ENCODE measurements at regions not wholly inside any gene's neighbourhood (a gene's known extent, or its start where the extent isn't known, plus 50 kb on each side); places are given as distances from the start of the nearest gene placed in this dataset.

GRCh38 chr12:87082756-87083155 is 826.6 kb upstream of the MGAT4C start (continued):
- no peak for TF ChIP-seq TSHZ1 (tag by site-specific recombination; IDR thresholded peaks at IDR 0.05; ENCODE audit: borderline replicate concordance)

GRCh38 chr12:87074781-87075180 is 818.6 kb upstream of the MGAT4C start:
- no peaks in the 10 kb centered on the region for H3K9me3 ChIP-seq (ENCODE audit: control insufficient read depth, insufficient read depth, low read depth, low read length)
- CTCF ChIA-PET: interaction anchor here (0.7 kb wide), 1 partner anchor 14 kb away, joined by 3 read pairs; no protein-coding TSS in a partner anchor
- H3K27ac ChIP-seq (ENCODE audit: extremely low read depth, low read depth, low read length): no peak overlapping the region
- TF ChIP-seq ZSCAN23 (tag by site-specific recombination; IDR thresholded peaks at IDR 0.05) (no peak), ZNF148 (tag by site-specific recombination; IDR thresholded peaks at IDR 0.05; ENCODE audit: borderline replicate concordance) (no peak), ZNF311 (tag by site-specific recombination; IDR thresholded peaks at IDR 0.05; ENCODE audit: borderline replicate concordance) (no peak)
- H3K36me3 ChIP-seq (ENCODE audit: control insufficient read depth in 2 of 2, insufficient read depth in 1 of 2, low read length in 2 of 2): no peaks in the 10 kb centered on the region
- H3K4me1 ChIP-seq (ENCODE audit: control insufficient read depth, insufficient read depth, low read length): no peaks in the 10 kb centered on the region
- POLR2A ChIA-PET: no interaction called here
- H3K4me3 ChIP-seq (ENCODE audit: low read depth, low read length): no peak overlapping the region

- ChIA-PET POLR2A (no interaction called here), CTCF (interaction anchor here (0.5 kb wide), 1 partner anchor 64 kb away, joined by 3 read pairs; no protein-coding TSS in a partner anchor)
- Histone ChIP-seq H3K4me1 (ENCODE audit: control insufficient read depth, insufficient read depth, low read length) (no peaks in the 10 kb centered on the region), H3K9me3 (ENCODE audit: control insufficient read depth, insufficient read depth, low read depth, low read length) (no peaks in the 10 kb centered on the region; the same call in 1 of the 2 replicates), H3K27ac (ENCODE audit: extremely low read depth, low read depth, low read length) (no peak overlapping the region), H3K36me3 (ENCODE audit: control insufficient read depth in 2 of 2, insufficient read depth in 1 of 2, low read length in 2 of 2) (no peaks in the 10 kb centered on the region), H3K4me3 (ENCODE audit: low read depth, low read length) (no peak overlapping the region)
- TF ChIP-seq ZSCAN18 (tag by site-specific recombination; IDR thresholded peaks at IDR 0.05) (no peak), ZNF629 (tag by site-specific recombination; IDR thresholded peaks at IDR 0.05) (no peak)
Observed at GRCh38 chr12:87066326-87066725, 810.1 kb upstream of the MGAT4C start.

- H3K9me3 ChIP-seq (ENCODE audit: control insufficient read depth, insufficient read depth, low read depth, low read length): no peaks in the 10 kb centered on the region; the same call in 1 of the 2 replicates
- H3K4me3 ChIP-seq (ENCODE audit: low read depth, low read length): no peak overlapping the region
- H3K4me1 ChIP-seq (ENCODE audit: control insufficient read depth, insufficient read depth, low read length): no peaks in the 10 kb centered on the region
- H3K27ac ChIP-seq (ENCODE audit: extremely low read depth, low read depth, low read length): no peak overlapping the region
- no peaks in the 10 kb centered on the region for H3K36me3 ChIP-seq (ENCODE audit: control insufficient read depth in 2 of 2, insufficient read depth in 1 of 2, low read length in 2 of 2)
- CTCF ChIA-PET: no interaction called here
- POLR2A ChIA-PET: no interaction called here
- no peak for TF ChIP-seq YY1 (tag by site-specific recombination; IDR thresholded peaks at IDR 0.05)
- no peak for TF ChIP-seq WT1 (tag by site-specific recombination; IDR thresholded peaks at IDR 0.05)
- TF ChIP-seq ZNF596 (tag by site-specific recombination; IDR thresholded peaks at IDR 0.05): no peak
- TF ChIP-seq PRDM2 (tag by site-specific recombination; IDR thresholded peaks at IDR 0.05; ENCODE audit: borderline replicate concordance): no peak
- no peak for TF ChIP-seq ZNF394 (tag by site-specific recombination; IDR thresholded peaks at IDR 0.05; ENCODE audit: borderline replicate concordance)
- TF ChIP-seq SP3 (tag by site-specific recombination; IDR thresholded peaks at IDR 0.05): no peak
- no peak for TF ChIP-seq ZNF223 (tag by site-specific recombination; IDR thresholded peaks at IDR 0.05)
- no peak for TF ChIP-seq REPIN1 (tag by site-specific recombination; IDR thresholded peaks at IDR 0.05; ENCODE audit: low read depth)
- TF ChIP-seq KLF1 (tag by site-specific recombination; IDR thresholded peaks at IDR 0.05): no peak
- TF ChIP-seq ZNF558 (tag by site-specific recombination; IDR thresholded peaks at IDR 0.05): no peak
- no peak for TF ChIP-seq ZFP37 (tag by site-specific recombination; IDR thresholded peaks at IDR 0.05)
Observed at GRCh38 chr12:87059231-87059630, 803.0 kb upstream of the MGAT4C start.
